IMR-90 (cell line): ENCODE measurements at regions not wholly inside any gene's neighbourhood (a gene's known extent, or its start where the extent isn't known, plus 50 kb on each side); places are given as distances from the start of the nearest gene placed in this dataset.

Experiments used
- CHD1 ChIP-seq: IDR thresholded peaks from 2 replicates; pipeline ENCODE4 v1.6.1; 2012; ENCODE audit warnings: low read depth, low read length, improper control_type of control experiment
- FOS ChIP-seq: fragments of 150-350 bp; IDR thresholded peaks from 2 replicates; pipeline ENCODE4 v1.6.1; 2016; ENCODE audit warnings: low read depth, low read length
- MAFK ChIP-seq: IDR thresholded peaks from 2 replicates; pipeline ENCODE4 v1.6.1; 2012; ENCODE audit warnings: low read depth, low read length, improper control_type of control experiment
- MAZ ChIP-seq: IDR thresholded peaks from 2 replicates; pipeline ENCODE4 v1.6.1; 2012; ENCODE audit warnings: low read depth, mild to moderate bottlenecking, low read length, improper control_type of control experiment, moderate library complexity, borderline replicate concordance
- POLR2A ChIP-seq: IDR thresholded peaks from 2 replicates; pipeline ENCODE4 v1.6.1; 2012; ENCODE audit warnings: mild to moderate bottlenecking, low read depth, low read length
- RFX5 ChIP-seq: IDR thresholded peaks from 2 replicates; pipeline ENCODE4 v1.8.0; 2012; ENCODE audit warnings: low read depth, mild to moderate bottlenecking, low read length, moderate library complexity
- TF ChIP-seq, protein P1 (sequence below): fragments of 150-350 bp; IDR thresholded peaks from 2 replicates; pipeline ENCODE4 v1.6.1; 2016; ENCODE audit warnings: low read depth, mild to moderate bottlenecking, low read length, moderate library complexity, borderline replicate concordance
- TF ChIP-seq, protein P2 (sequence below): conservative IDR thresholded peaks from 2 replicates; pipeline ENCODE4 v1.5.1; 2012; ENCODE audit warnings: mild to moderate bottlenecking, low read depth, low read length, improper control_type of control experiment

DNA sequence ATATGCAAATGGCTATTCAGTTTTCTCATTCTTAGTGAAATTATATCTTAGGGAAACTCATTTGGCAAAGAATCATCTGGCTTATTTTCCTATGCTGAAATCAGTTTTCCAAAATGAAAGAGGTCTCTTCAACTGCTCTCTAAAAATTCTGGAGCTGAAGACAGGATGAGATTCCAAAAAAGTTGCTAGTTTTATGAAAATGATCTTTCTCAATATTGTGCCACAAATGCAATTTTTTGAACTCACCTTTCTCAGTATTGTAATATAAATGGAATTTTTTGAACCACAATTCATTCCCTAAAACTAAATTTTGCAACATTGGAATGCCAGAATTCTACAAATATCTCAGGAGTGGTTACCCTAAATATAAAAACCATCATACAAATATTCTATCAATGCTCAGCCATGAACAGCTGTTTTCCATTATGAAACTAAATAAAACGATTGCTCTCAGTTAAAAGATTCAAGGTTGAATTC lies 147.7 kb upstream of the PKDCC start:
- TF ChIP-seq, protein P1, sequence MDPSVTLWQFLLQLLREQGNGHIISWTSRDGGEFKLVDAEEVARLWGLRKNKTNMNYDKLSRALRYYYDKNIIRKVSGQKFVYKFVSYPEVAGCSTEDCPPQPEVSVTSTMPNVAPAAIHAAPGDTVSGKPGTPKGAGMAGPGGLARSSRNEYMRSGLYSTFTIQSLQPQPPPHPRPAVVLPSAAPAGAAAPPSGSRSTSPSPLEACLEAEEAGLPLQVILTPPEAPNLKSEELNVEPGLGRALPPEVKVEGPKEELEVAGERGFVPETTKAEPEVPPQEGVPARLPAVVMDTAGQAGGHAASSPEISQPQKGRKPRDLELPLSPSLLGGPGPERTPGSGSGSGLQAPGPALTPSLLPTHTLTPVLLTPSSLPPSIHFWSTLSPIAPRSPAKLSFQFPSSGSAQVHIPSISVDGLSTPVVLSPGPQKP: no peak
- TF ChIP-seq CHD1: no peak
- TF ChIP-seq, protein P2, sequence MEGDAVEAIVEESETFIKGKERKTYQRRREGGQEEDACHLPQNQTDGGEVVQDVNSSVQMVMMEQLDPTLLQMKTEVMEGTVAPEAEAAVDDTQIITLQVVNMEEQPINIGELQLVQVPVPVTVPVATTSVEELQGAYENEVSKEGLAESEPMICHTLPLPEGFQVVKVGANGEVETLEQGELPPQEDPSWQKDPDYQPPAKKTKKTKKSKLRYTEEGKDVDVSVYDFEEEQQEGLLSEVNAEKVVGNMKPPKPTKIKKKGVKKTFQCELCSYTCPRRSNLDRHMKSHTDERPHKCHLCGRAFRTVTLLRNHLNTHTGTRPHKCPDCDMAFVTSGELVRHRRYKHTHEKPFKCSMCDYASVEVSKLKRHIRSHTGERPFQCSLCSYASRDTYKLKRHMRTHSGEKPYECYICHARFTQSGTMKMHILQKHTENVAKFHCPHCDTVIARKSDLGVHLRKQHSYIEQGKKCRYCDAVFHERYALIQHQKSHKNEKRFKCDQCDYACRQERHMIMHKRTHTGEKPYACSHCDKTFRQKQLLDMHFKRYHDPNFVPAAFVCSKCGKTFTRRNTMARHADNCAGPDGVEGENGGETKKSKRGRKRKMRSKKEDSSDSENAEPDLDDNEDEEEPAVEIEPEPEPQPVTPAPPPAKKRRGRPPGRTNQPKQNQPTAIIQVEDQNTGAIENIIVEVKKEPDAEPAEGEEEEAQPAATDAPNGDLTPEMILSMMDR: no peak
- TF ChIP-seq MAZ: no peak
- TF ChIP-seq FOS: no peak
- no peak for TF ChIP-seq MAFK
- no peak for TF ChIP-seq POLR2A
- no peak for TF ChIP-seq RFX5
